IMR-90 (cell line): ENCODE measurements at regions not wholly inside any gene's neighbourhood (a gene's known extent, or its start where the extent isn't known, plus 50 kb on each side); places are given as distances from the start of the nearest gene placed in this dataset.

Experiments
- ATAC-seq: fragments of 200-7000 bp; cut with Tn5 transposase; 2 replicates; pipeline ENCODE4 v1.9.1; 2020; ENCODE audit warnings: low read depth, mild to moderate bottlenecking, moderate library complexity
- BruUV-seq: library from RNA; stranded (reverse); fragments of 400-500 nt; replicated peaks from 2 replicates; lab custom pipeline; 2021; lab: Mats Ljungman, UMichigan
- CTCF ChIA-PET: fragments of 300-600 bp; formaldehyde crosslinking; extraction: SDS; loops from one replicate; lab custom pipeline; 2021; ENCODE audit warnings: antibody characterized with exemption; lab: Yijun Ruan, JAX
- POLR2A ChIA-PET: fragments of 300-600 bp; sonication (Branson Sonifier 250); formaldehyde crosslinking; loops from one replicate; lab custom pipeline; 2022; ENCODE audit warnings: antibody characterized with exemption; ENCODE audit not compliant: unreplicated experiment; lab: Charles Lee
- DNase-seq: peaks from one replicate; pipeline ENCODE4 v3.0.0; 2013
- H2AFZ ChIP-seq: replicated peaks from 2 replicates; pipeline ENCODE3; 2013; ENCODE audit warnings: low read length, mild to moderate bottlenecking; ENCODE audit not compliant: poor library complexity
- H2AK5ac ChIP-seq: 2 replicates; pipeline ENCODE4 v1.6.1; 2013; ENCODE audit warnings: low read depth, low read length, inconsistent platforms
- H2AK9ac ChIP-seq: replicated peaks from 2 replicates; pipeline ENCODE3; 2013; ENCODE audit warnings: mild to moderate bottlenecking, low read depth, low read length, moderate library complexity; ENCODE audit not compliant: poor library complexity
- H2BK120ac ChIP-seq: 2 replicates; pipeline ENCODE4 v1.6.1; 2013; ENCODE audit warnings: low read depth, low read length, inconsistent platforms
- H2BK15ac ChIP-seq: 3 replicates; pipeline ENCODE4 v1.6.1; 2013; ENCODE audit warnings: low read depth, low read length, inconsistent platforms
- H2BK20ac ChIP-seq: 2 replicates; pipeline ENCODE4 v1.6.1; 2013; ENCODE audit warnings: low read depth, mild to moderate bottlenecking, inconsistent platforms, low read length, moderate library complexity
- H2BK5ac ChIP-seq: 2 replicates; pipeline ENCODE4 v1.6.1; 2013; ENCODE audit warnings: mild to moderate bottlenecking, low read depth, low read length, inconsistent platforms; ENCODE audit not compliant: poor library complexity, severe bottlenecking
- H3K14ac ChIP-seq: replicated peaks from 2 replicates; pipeline ENCODE4 v1.6.1; 2013; ENCODE audit warnings: low read depth, low read length, inconsistent platforms
- H3K18ac ChIP-seq: 2 replicates; pipeline ENCODE4 v1.6.1; 2013; ENCODE audit warnings: low read depth, low read length, control low read depth
- H3K23ac ChIP-seq: 2 replicates; pipeline ENCODE4 v1.6.1; 2013; ENCODE audit warnings: low read depth, low read length, inconsistent platforms
- H3K27ac ChIP-seq: 2 replicates; pipeline ENCODE4 v1.5.1; 2013; ENCODE audit warnings: mild to moderate bottlenecking, control low read depth, low read length; ENCODE audit not compliant: insufficient read depth
- H3K27me3 ChIP-seq: 2 replicates; pipeline ENCODE4 v1.6.1; 2013; ENCODE audit warnings: low read length; ENCODE audit not compliant: control insufficient read depth, insufficient read depth
- H3K36me3 ChIP-seq: 2 replicates; pipeline ENCODE4 v1.6.1; 2013; ENCODE audit warnings: low read length, mixed read lengths; ENCODE audit not compliant: control insufficient read depth, insufficient read depth
- H3K4ac ChIP-seq: 2 replicates; pipeline ENCODE4 v1.6.1; 2013; ENCODE audit warnings: low read depth, low read length, inconsistent platforms
- H3K4me1 ChIP-seq: 2 replicates; pipeline ENCODE4 v1.6.1; 2013; ENCODE audit warnings: low read length, mixed read lengths; ENCODE audit not compliant: control insufficient read depth, insufficient read depth
- H3K4me2 ChIP-seq: 2 replicates; pipeline ENCODE4 v1.6.1; 2013; ENCODE audit warnings: low read depth, mild to moderate bottlenecking, control low read depth, low read length, moderate library complexity
- H3K4me3 ChIP-seq: 2 replicates; pipeline ENCODE4 v1.5.1; 2013; ENCODE audit warnings: low read depth, mild to moderate bottlenecking, control low read depth, low read length, moderate library complexity; ENCODE audit not compliant: insufficient read depth
- H3K56ac ChIP-seq: 2 replicates; pipeline ENCODE4 v1.6.1; 2013; ENCODE audit warnings: low read length, inconsistent platforms; ENCODE audit not compliant: insufficient read depth; ENCODE audit errors: extremely low read depth
- H3K79me1 ChIP-seq, 2 experiments: 2 replicates each; pipeline ENCODE4 v1.6.1; 2013; ENCODE audit warnings: low read length in 2 of 2, inconsistent platforms in 1 of 2, low read depth in 1 of 2
- H3K9ac ChIP-seq: 2 replicates; pipeline ENCODE4 v1.6.1; 2013; ENCODE audit warnings: low read depth, low read length, control low read depth
- H3K9me1 ChIP-seq: 2 replicates; pipeline ENCODE4 v1.6.1; 2013; ENCODE audit warnings: low read length, inconsistent platforms; ENCODE audit not compliant: insufficient read depth
- H3K9me3 ChIP-seq: 2 replicates; pipeline ENCODE4 v1.6.1; 2013; ENCODE audit warnings: low read length; ENCODE audit not compliant: control insufficient read depth, insufficient read depth
- H4K20me1 ChIP-seq: 2 replicates; pipeline ENCODE4 v1.6.1; 2013; ENCODE audit warnings: low read length, inconsistent platforms; ENCODE audit not compliant: insufficient read depth
- H4K5ac ChIP-seq: 2 replicates; pipeline ENCODE4 v1.6.1; 2013; ENCODE audit warnings: mild to moderate bottlenecking, low read depth, low read length, control low read depth
- H4K8ac ChIP-seq, 2 experiments: 2 replicates each; pipeline ENCODE4 v1.6.1; 2013; ENCODE audit warnings: low read depth in 2 of 2, low read length in 2 of 2, control low read depth in 1 of 2, inconsistent platforms in 1 of 2
- H4K91ac ChIP-seq: 2 replicates; pipeline ENCODE4 v1.6.1; 2013; ENCODE audit warnings: low read depth, low read length, inconsistent platforms; ENCODE audit not compliant: insufficient read depth
- FOS ChIP-seq: fragments of 150-350 bp; IDR thresholded peaks from 2 replicates; pipeline ENCODE4 v1.6.1; 2016; ENCODE audit warnings: low read depth, low read length
- WGBS, 2 experiments: methylation state at CpG; one replicate each; pipeline versions ENCODE4 v1.1.5 to v1.1.7; 2013; ENCODE audit warnings: missing lambda C conversion rate in 2 of 2; ENCODE audit not compliant: insufficient read length in 1 of 2; ENCODE audit errors: extremely low coverage in 2 of 2; 5-methylcytosine and 5-hydroxymethylcytosine counted together
- dilution Hi-C: fragments of 300-500 bp; cut with HindIII; formaldehyde crosslinking; loops from one replicate; pipeline ENCODE4 v1.14.3; 2018; ENCODE audit warnings: low sequenced_read_pairs; ENCODE audit not compliant: unreplicated experiment
- in situ Hi-C: fragments of 300-500 bp; cut with MboI; formaldehyde crosslinking; loops from 3 replicates; pipeline ENCODE4 v1.14.3; 2019; ENCODE audit warnings: low sequenced_read_pairs, inconsistent platforms, mixed read lengths
- intact Hi-C: fragments of 100-400 bp; cut with micrococcal nuclease; formaldehyde crosslinking; loops from 2 replicates; pipeline ENCODE4 v1.10.0; 2022
- TF ChIP-seq, protein P1 (sequence below): fragments of 150-350 bp; IDR thresholded peaks from 2 replicates; pipeline ENCODE4 v1.6.1; 2017; ENCODE audit warnings: mild to moderate bottlenecking, antibody characterized with exemption, low read length, low read depth

DNA sequence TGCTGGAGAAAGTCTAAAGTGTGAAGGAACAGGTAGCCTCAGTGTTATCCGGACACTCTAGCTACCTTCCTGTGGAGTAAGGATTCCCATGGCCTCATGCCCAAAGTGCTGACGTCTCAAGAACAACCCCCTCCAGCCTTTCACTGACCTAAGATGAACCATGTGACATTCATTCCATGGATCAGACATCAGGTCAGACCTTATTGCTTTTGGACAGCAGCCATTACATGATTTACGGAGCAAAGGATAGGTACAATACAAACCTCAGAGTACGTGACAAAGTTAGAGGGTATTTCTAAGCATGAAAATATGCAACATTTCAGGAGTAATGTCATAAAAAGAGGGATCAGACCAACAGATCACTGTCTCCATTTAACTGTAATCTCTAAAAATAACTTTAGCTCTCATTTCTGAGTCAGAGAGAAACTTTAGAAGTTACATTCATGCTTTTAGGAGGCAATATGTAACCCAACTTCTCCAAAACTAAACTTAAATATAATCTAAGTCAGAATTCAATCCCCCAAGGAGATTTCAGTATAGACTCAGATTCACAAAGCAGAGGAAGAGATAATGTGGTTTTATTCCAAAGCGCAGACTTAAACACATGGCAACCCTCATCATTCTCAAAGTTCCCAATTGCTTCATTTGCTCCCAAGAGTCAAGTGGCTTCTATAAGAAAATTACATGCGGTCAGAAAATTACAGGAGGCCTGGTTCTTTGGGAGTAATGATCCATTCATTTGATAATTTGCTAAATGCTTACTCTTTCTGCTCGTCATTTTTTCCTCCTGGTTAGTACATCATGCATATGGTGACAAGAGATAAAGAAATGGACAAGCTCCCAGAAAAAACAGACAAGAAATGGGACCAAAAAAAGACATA, 280.4 kb downstream of the SETD4 start:
- Histone ChIP-seq H3K9me1 (peaks cover 17% of the 10 kb centered on the region), H3K14ac (peak overlapping the region; percentile 86; the same call in 1 of the 2 replicates), H2AK5ac (peak overlapping the region; percentile 73; the same call in 1 of the 2 replicates), H4K8ac (peak overlapping the region in 1 of 2 experiments; percentile 76; a peak in 1 of 4 replicates), H3K4me3 (no peak overlapping the region), H4K20me1 (no peaks in the 10 kb centered on the region), H3K36me3 (no peaks in the 10 kb centered on the region), H3K27me3 (no peaks in the 10 kb centered on the region), H2BK20ac (peak overlapping the region; percentile 87), H2BK15ac (peak overlapping the region; percentile 88; the same call in 2 of the 3 replicates), H2BK120ac (peak overlapping the region; percentile 92), H3K4ac (peak overlapping the region; percentile 88), H4K5ac (no peak overlapping the region), H3K9me3 (no peaks in the 10 kb centered on the region), H3K27ac (no peak overlapping the region), H2AFZ (no peak overlapping the region), H2AK9ac (peak overlapping the region; percentile 43), H3K4me1 (peaks cover 7% of the 10 kb centered on the region), H3K9ac (no peak overlapping the region), H3K4me2 (peak overlapping the region; percentile 44; the same call in 1 of the 2 replicates), H2BK5ac (peak overlapping the region; percentile 51), H4K91ac (peak overlapping the region; percentile 46), H3K56ac (peak overlapping the region; percentile 4; the same call in 1 of the 2 replicates), H3K23ac (peak overlapping the region; percentile 75; the same call in 1 of the 2 replicates), H3K18ac (peak overlapping the region; percentile 36; the same call in 1 of the 2 replicates), H3K79me1 (0 out of 4 replicates have a peak, but pooled peaks cover 0 to 5% of the 10 kb centered on the region in 2 experiments)
- in situ Hi-C loops, result no loop called here
- ATAC-seq (peak; percentile 60), DNase-seq (peak; percentile 91)
- dilution Hi-C loops, result no loop called here
- intact Hi-C loops, result no loop called here
- ChIA-PET POLR2A (no interaction called here), CTCF (no interaction called here)
- no CpG with 5 or more reads among the region's 7 CpGs for WGBS, 2 experiments
- BruUV-seq, result no TSS peak
- TF ChIP-seq, protein P1, sequence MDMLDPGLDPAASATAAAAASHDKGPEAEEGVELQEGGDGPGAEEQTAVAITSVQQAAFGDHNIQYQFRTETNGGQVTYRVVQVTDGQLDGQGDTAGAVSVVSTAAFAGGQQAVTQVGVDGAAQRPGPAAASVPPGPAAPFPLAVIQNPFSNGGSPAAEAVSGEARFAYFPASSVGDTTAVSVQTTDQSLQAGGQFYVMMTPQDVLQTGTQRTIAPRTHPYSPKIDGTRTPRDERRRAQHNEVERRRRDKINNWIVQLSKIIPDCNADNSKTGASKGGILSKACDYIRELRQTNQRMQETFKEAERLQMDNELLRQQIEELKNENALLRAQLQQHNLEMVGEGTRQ, result peak; percentile 27; the same call in 1 of the 2 replicates
- no peak for TF ChIP-seq FOS
